ENCODE measurements at regions not wholly inside any gene's neighbourhood (a gene's known extent, or its start where the extent isn't known, plus 50 kb on each side); places are given as distances from the start of the nearest gene placed in this dataset.

- TF ChIP-seq CTCF (IDR thresholded peaks at IDR 0.05) (no peak), POLR2A (IDR thresholded peaks at IDR 0.05) (no peak)
These were observed 133.0 kb upstream of the PZP start for GRCh38 chr12:9341260-9341585.

Measured in esophagus squamous epithelium (tissue), 4 donors.